ENCODE measurements at regions not wholly inside any gene's neighbourhood (a gene's known extent, or its start where the extent isn't known, plus 50 kb on each side); places are given as distances from the start of the nearest gene placed in this dataset.

- Mint-ChIP-seq H3K27ac (no peak overlapping the region), H3K36me3 (no peaks in the 10 kb centered on the region), H3K9me3 (peaks cover 3 to 12% of the 10 kb centered on the region in 2 donors)
- DNase-seq (ENCODE audit: low spot score in 2 of 2) (no peak), ATAC-seq (no peak)
Measured at GRCh38 chr13:85286081-85286480, 513.1 kb downstream of the SLITRK6 start.

GRCh38 chr13:85284349-85284748 is 514.9 kb downstream of the SLITRK6 start:
- no peak for ATAC-seq
- Mint-ChIP-seq H3K36me3 (no peaks in the 10 kb centered on the region), H3K9me3 (peaks cover 1 to 9% of the 10 kb centered on the region in 2 donors), H3K27ac (no peak overlapping the region)
- no peak for DNase-seq (ENCODE audit: low spot score in 2 of 2)

GRCh38 chr13:85283408-85283807 is 515.8 kb downstream of the SLITRK6 start:
- ATAC-seq (no peak), DNase-seq (ENCODE audit: low spot score in 2 of 2) (no peak)
- Mint-ChIP-seq H3K27ac (no peak overlapping the region), H3K9me3 (peaks cover 0 to 4% of the 10 kb centered on the region in 2 donors), H3K36me3 (no peaks in the 10 kb centered on the region)

- DNase-seq (ENCODE audit: low spot score in 2 of 2) (no peak), ATAC-seq (no peak)
- peaks cover 0 to 4% of the 10 kb centered on the region in 2 donors for H3K9me3 Mint-ChIP-seq
- no peak overlapping the region for H3K27ac Mint-ChIP-seq
- no peaks in the 10 kb centered on the region for H3K36me3 Mint-ChIP-seq
Measured at GRCh38 chr13:85282876-85283275, 516.3 kb downstream of the SLITRK6 start.

- peaks cover 9 to 12% of the 10 kb centered on the region in 2 donors for H3K9me3 Mint-ChIP-seq
- DNase-seq (ENCODE audit: low spot score in 2 of 2) (no peak), ATAC-seq (no peak)
- H3K36me3 Mint-ChIP-seq: no peaks in the 10 kb centered on the region
- no peak overlapping the region for H3K27ac Mint-ChIP-seq
Measured at GRCh38 chr13:85278851-85279250, 520.4 kb downstream of the SLITRK6 start.

GRCh38 chr13:85277748-85278147 is 521.5 kb downstream of the SLITRK6 start:
- ATAC-seq (no peak), DNase-seq (ENCODE audit: low spot score in 2 of 2) (no peak)
- Mint-ChIP-seq H3K36me3 (no peaks in the 10 kb centered on the region), H3K27ac (no peak overlapping the region), H3K9me3 (peaks cover 9 to 10% of the 10 kb centered on the region in 2 donors)

- Mint-ChIP-seq H3K9me3 (peaks cover 24 to 37% of the 10 kb centered on the region in 2 donors), H3K27ac (no peak overlapping the region), H3K36me3 (no peaks in the 10 kb centered on the region)
- DNase-seq (ENCODE audit: low spot score in 2 of 2) (no peak), ATAC-seq (no peak)
Measured at GRCh38 chr13:85266771-85267170, 532.4 kb downstream of the SLITRK6 start.

GRCh38 chr13:85266331-85266730 is 532.9 kb downstream of the SLITRK6 start:
- H3K36me3 Mint-ChIP-seq: no peaks in the 10 kb centered on the region
- H3K9me3 Mint-ChIP-seq: peaks cover 24 to 32% of the 10 kb centered on the region in 2 donors
- H3K27ac Mint-ChIP-seq: no peak overlapping the region
- DNase-seq (ENCODE audit: low spot score in 2 of 2) (no peak), ATAC-seq (no peak)

GRCh38 chr13:85265296-85265695 is 533.9 kb downstream of the SLITRK6 start:
- ATAC-seq (no peak), DNase-seq (ENCODE audit: low spot score in 2 of 2) (no peak)
- no peak overlapping the region for H3K27ac Mint-ChIP-seq
- H3K36me3 Mint-ChIP-seq: no peaks in the 10 kb centered on the region
- peaks cover 24 to 30% of the 10 kb centered on the region in 2 donors for H3K9me3 Mint-ChIP-seq

GRCh38 chr13:85262499-85262898 is 536.7 kb downstream of the SLITRK6 start:
- Mint-ChIP-seq H3K36me3 (no peaks in the 10 kb centered on the region), H3K9me3 (peaks cover 10 to 16% of the 10 kb centered on the region in 2 donors), H3K27ac (no peak overlapping the region)
- ATAC-seq: no peak
- DNase-seq (ENCODE audit: low spot score in 2 of 2): no peak

- DNase-seq (ENCODE audit: low spot score in 2 of 2): no peak
- peaks cover 4 to 9% of the 10 kb centered on the region in 2 donors for H3K9me3 Mint-ChIP-seq
- H3K27ac Mint-ChIP-seq: no peak overlapping the region
- no peak for ATAC-seq
- no peaks in the 10 kb centered on the region for H3K36me3 Mint-ChIP-seq
Measured at GRCh38 chr13:85261757-85262346, 537.4 kb downstream of the SLITRK6 start.

GRCh38 chr13:85260896-85261295 is 538.3 kb downstream of the SLITRK6 start:
- no peak for DNase-seq (ENCODE audit: low spot score in 2 of 2)
- Mint-ChIP-seq H3K9me3 (peaks cover 0 to 8% of the 10 kb centered on the region in 2 donors), H3K36me3 (no peaks in the 10 kb centered on the region), H3K27ac (no peak overlapping the region)
- ATAC-seq: no peak

GRCh38 chr13:85255978-85256377 is 543.2 kb downstream of the SLITRK6 start:
- ATAC-seq (no peak), DNase-seq (ENCODE audit: low spot score in 2 of 2) (no peak)
- no peaks in the 10 kb centered on the region for H3K36me3 Mint-ChIP-seq
- H3K27ac Mint-ChIP-seq: no peak overlapping the region
- no peaks in the 10 kb centered on the region for H3K9me3 Mint-ChIP-seq

- Mint-ChIP-seq H3K9me3 (no peaks in the 10 kb centered on the region), H3K36me3 (no peaks in the 10 kb centered on the region), H3K27ac (no peak overlapping the region)
- no peak for ATAC-seq
- DNase-seq (ENCODE audit: low spot score in 2 of 2): no peak
Measured at GRCh38 chr13:85254641-85255040, 544.6 kb downstream of the SLITRK6 start.

- Mint-ChIP-seq H3K27ac (no peak overlapping the region), H3K9me3 (peaks cover 4 to 7% of the 10 kb centered on the region in 2 donors), H3K36me3 (no peaks in the 10 kb centered on the region)
- DNase-seq (ENCODE audit: low spot score in 2 of 2): no peak
- ATAC-seq: no peak
Measured at GRCh38 chr13:85249151-85249550, 550.1 kb downstream of the SLITRK6 start.

GRCh38 chr13:85247780-85248179 is 551.4 kb downstream of the SLITRK6 start:
- ATAC-seq: no peak
- H3K27ac Mint-ChIP-seq: no peak overlapping the region
- H3K36me3 Mint-ChIP-seq: no peaks in the 10 kb centered on the region
- DNase-seq (ENCODE audit: low spot score in 2 of 2): no peak
- H3K9me3 Mint-ChIP-seq: peaks cover 7 to 8% of the 10 kb centered on the region in 2 donors

- H3K9me3 Mint-ChIP-seq: peaks cover 8 to 12% of the 10 kb centered on the region in 2 donors
- no peaks in the 10 kb centered on the region for H3K36me3 Mint-ChIP-seq
Measured at GRCh38 chr13:85243831-85244230, 555.4 kb downstream of the SLITRK6 start.

GRCh38 chr13:85241060-85241459 is 558.2 kb downstream of the SLITRK6 start:
- ATAC-seq: no peak
- H3K9me3 Mint-ChIP-seq: peaks cover 8 to 16% of the 10 kb centered on the region in 2 donors
- DNase-seq (ENCODE audit: low spot score in 2 of 2): no peak
- no peaks in the 10 kb centered on the region for H3K36me3 Mint-ChIP-seq
- no peak overlapping the region for H3K27ac Mint-ChIP-seq

More at GRCh38 chr13:85243831-85244230, 555.4 kb downstream of the SLITRK6 start:
- ATAC-seq: no peak
- no peak for DNase-seq (ENCODE audit: low spot score in 2 of 2)
- no peak overlapping the region for H3K27ac Mint-ChIP-seq
